A673 (cell line): ENCODE measurements at regions not wholly inside any gene's neighbourhood (a gene's known extent, or its start where the extent isn't known, plus 50 kb on each side); places are given as distances from the start of the nearest gene placed in this dataset.

Source experiments
- BruUV-seq: library from RNA; stranded (reverse); fragments of 400-500 nt; replicated peaks from 2 replicates; lab custom pipeline; 2021; lab: Mats Ljungman, UMichigan
- CTCF ChIA-PET: fragments of 300-600 bp; sonication (Branson Sonifier 250); formaldehyde crosslinking; loops from one replicate; lab custom pipeline; 2022; ENCODE audit warnings: antibody characterized with exemption; lab: Charles Lee
- POLR2A ChIA-PET: fragments of 300-600 bp; sonication (Branson Sonifier 250); formaldehyde crosslinking; loops from one replicate; lab custom pipeline; 2022; ENCODE audit warnings: antibody characterized with exemption; ENCODE audit not compliant: low non-redundant PET; lab: Charles Lee
- DNase-seq: peaks from one replicate; pipeline ENCODE4 v3.0.0-alpha.2; 2015; ENCODE audit warnings: low spot score
- H3K27ac ChIP-seq: fragments of 200-600 bp; sonication (generic); 2 replicates; pipeline ENCODE4 v1.5.1; 2016; ENCODE audit warnings: mixed run types, low read depth, mild to moderate bottlenecking, mixed read lengths, antibody characterized with exemption, low read length; ENCODE audit not compliant: poor library complexity, severe bottlenecking
- H3K27me3 ChIP-seq: fragments of 200-600 bp; sonication (generic); replicated peaks from 2 replicates; pipeline ENCODE4 v1.6.1; 2017; ENCODE audit warnings: mixed run types, low read depth, mild to moderate bottlenecking, mixed read lengths, antibody characterized with exemption, low read length; ENCODE audit not compliant: insufficient read depth, poor library complexity
- H3K36me3 ChIP-seq: fragments of 200-600 bp; sonication (generic); 2 replicates; pipeline ENCODE4 v1.6.1; 2016; ENCODE audit warnings: mixed run types, mild to moderate bottlenecking, mixed read lengths, antibody characterized with exemption, low read length; ENCODE audit not compliant: insufficient read depth, poor library complexity, severe bottlenecking
- H3K4me1 ChIP-seq: fragments of 200-600 bp; sonication (generic); 2 replicates; pipeline ENCODE4 v1.6.1; 2017; ENCODE audit warnings: mixed run types, mild to moderate bottlenecking, mixed read lengths, antibody characterized with exemption, low read length; ENCODE audit not compliant: insufficient read depth, poor library complexity, severe bottlenecking
- H3K4me3 ChIP-seq: fragments of 200-600 bp; sonication (generic); 2 replicates; pipeline ENCODE4 v1.5.1; 2016; ENCODE audit warnings: low read depth, mixed run types, mild to moderate bottlenecking, mixed read lengths, low read length; ENCODE audit not compliant: poor library complexity, severe bottlenecking
- H3K9me3 ChIP-seq: fragments of 200-600 bp; sonication (generic); 2 replicates; pipeline ENCODE4 v1.6.1; 2016; ENCODE audit warnings: mixed run types, low read depth, mild to moderate bottlenecking, mixed read lengths, antibody characterized with exemption, low read length; ENCODE audit not compliant: poor library complexity, severe bottlenecking
- CTCF ChIP-seq: fragments of 300-800, 200-600 bp; sonication (generic); conservative IDR thresholded peaks from 2 replicates; pipeline ENCODE4 v1.5.1; 2017; ENCODE audit warnings: low read depth, mild to moderate bottlenecking, antibody characterized with exemption, low read length, moderate library complexity, mixed read lengths
- EZH2 ChIP-seq: fragments of 200-600 bp; sonication (generic); IDR thresholded peaks from 2 replicates; pipeline ENCODE4 v1.6.1; 2017; ENCODE audit warnings: borderline replicate concordance, low read depth, mild to moderate bottlenecking, mixed read lengths, antibody characterized with exemption, low read length; ENCODE audit not compliant: poor library complexity, severe bottlenecking
- intact Hi-C: fragments of 100-400 bp; cut with micrococcal nuclease; formaldehyde crosslinking; loops from one replicate; pipeline ENCODE4 v1.10.0; 2022; ENCODE audit not compliant: unreplicated experiment

- no peaks in the 10 kb centered on the region for H3K36me3 ChIP-seq
- no peak overlapping the region for H3K4me3 ChIP-seq
- DNase-seq = no peak
- TF ChIP-seq CTCF (no peak), EZH2 (no peak)
- no TSS peak for BruUV-seq
- H3K9me3 ChIP-seq = no peaks in the 10 kb centered on the region
- POLR2A ChIA-PET = no interaction called here
- H3K27ac ChIP-seq = no peak overlapping the region
- CTCF ChIA-PET = no interaction called here
- H3K4me1 ChIP-seq = no peaks in the 10 kb centered on the region
- intact Hi-C loops = no loop called here
- no peaks in the 10 kb centered on the region for H3K27me3 ChIP-seq
These were observed 494.9 kb upstream of the MEF2C start for GRCh38 chr5:89377767-89378455.

- POLR2A ChIA-PET = no interaction called here
- intact Hi-C loops = no loop called here
- no peaks in the 10 kb centered on the region for H3K36me3 ChIP-seq
- H3K9me3 ChIP-seq = no peaks in the 10 kb centered on the region
- no peak for DNase-seq
- no peaks in the 10 kb centered on the region for H3K4me1 ChIP-seq
- no TSS peak for BruUV-seq
- H3K27me3 ChIP-seq = no peaks in the 10 kb centered on the region
- no peak overlapping the region for H3K27ac ChIP-seq
- H3K4me3 ChIP-seq = no peak overlapping the region
- TF ChIP-seq CTCF = no peak
- no peak for TF ChIP-seq EZH2
- CTCF ChIA-PET = no interaction called here
These were observed 492.0 kb upstream of the MEF2C start for GRCh38 chr5:89374818-89375521.

GRCh38 chr5:89374144-89374784 lies 491.3 kb upstream of the MEF2C start:
- Histone ChIP-seq H3K4me3 (no peak overlapping the region), H3K9me3 (no peaks in the 10 kb centered on the region), H3K27me3 (no peaks in the 10 kb centered on the region), H3K36me3 (no peaks in the 10 kb centered on the region), H3K4me1 (no peaks in the 10 kb centered on the region), H3K27ac (no peak overlapping the region)
- intact Hi-C loops = no loop called here
- CTCF ChIA-PET = no interaction called here
- no peak for DNase-seq
- TF ChIP-seq EZH2 (no peak), CTCF (no peak)
- BruUV-seq = no TSS peak
- POLR2A ChIA-PET = no interaction called here
